Loucy (cell line): ENCODE measurements at regions not wholly inside any gene's neighbourhood (a gene's known extent, or its start where the extent isn't known, plus 50 kb on each side); places are given as distances from the start of the nearest gene placed in this dataset.

Experiments used
- EZH2phosphoT487 ChIP-seq: fragments of 200-600 bp; IDR thresholded peaks from 2 replicates; pipeline ENCODE4 v1.6.1; 2018; ENCODE audit warnings: antibody characterized with exemption, mild to moderate bottlenecking, moderate library complexity, borderline replicate concordance
- TF ChIP-seq, protein P1 (sequence below): fragments of 200-600 bp; sonication (generic); conservative IDR thresholded peaks from 2 replicates; pipeline ENCODE4 v1.5.1; 2014; ENCODE audit warnings: mild to moderate bottlenecking, antibody characterized with exemption, low read length

DNA sequence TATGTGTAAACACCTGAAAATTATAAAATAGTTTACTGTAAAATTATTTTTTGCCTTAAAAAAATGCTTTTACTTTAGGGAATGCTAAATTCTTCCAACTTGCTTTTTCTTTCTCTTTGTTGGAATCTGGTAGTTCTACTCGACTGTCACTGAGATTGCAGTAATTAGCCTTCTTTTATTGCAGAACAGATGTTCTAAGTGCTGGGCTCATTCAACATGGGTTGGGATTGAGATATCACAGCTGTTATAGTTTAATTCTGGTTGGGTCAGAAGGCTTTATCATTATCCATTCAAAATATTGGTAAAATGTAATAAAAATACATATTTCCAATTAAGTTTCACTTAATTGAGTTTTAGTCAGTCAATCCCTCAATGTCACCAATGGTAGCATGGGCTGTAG, 686.7 kb downstream of the CDH18 start:
- TF ChIP-seq, protein P1, sequence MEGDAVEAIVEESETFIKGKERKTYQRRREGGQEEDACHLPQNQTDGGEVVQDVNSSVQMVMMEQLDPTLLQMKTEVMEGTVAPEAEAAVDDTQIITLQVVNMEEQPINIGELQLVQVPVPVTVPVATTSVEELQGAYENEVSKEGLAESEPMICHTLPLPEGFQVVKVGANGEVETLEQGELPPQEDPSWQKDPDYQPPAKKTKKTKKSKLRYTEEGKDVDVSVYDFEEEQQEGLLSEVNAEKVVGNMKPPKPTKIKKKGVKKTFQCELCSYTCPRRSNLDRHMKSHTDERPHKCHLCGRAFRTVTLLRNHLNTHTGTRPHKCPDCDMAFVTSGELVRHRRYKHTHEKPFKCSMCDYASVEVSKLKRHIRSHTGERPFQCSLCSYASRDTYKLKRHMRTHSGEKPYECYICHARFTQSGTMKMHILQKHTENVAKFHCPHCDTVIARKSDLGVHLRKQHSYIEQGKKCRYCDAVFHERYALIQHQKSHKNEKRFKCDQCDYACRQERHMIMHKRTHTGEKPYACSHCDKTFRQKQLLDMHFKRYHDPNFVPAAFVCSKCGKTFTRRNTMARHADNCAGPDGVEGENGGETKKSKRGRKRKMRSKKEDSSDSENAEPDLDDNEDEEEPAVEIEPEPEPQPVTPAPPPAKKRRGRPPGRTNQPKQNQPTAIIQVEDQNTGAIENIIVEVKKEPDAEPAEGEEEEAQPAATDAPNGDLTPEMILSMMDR, result no peak
- TF ChIP-seq EZH2phosphoT487, result no peak
